ENCODE measurements at regions not wholly inside any gene's neighbourhood (a gene's known extent, or its start where the extent isn't known, plus 50 kb on each side); places are given as distances from the start of the nearest gene placed in this dataset.
A peak's percentile ranks its signal among the peaks of the same experiment; 100 is the strongest.

DNA sequence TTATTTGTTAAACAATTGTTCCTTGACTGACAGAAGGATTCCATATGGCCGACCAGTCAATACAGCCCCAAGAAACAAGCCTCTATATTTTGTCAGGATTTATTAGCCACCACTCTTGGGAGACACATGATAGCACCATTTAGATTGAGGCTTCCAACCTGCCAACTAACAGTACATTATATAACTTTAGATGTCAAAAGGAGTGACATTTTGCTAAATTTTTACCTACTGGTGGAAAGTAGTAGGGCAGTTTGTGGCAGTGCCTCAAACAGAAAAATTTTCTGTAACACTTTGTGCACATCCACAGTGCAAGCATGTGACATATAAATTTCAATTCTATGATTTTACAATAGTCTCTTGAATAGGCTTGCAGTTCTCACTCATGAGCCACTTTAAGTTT lies 464.0 kb downstream of the TRIB2 start:
- H3K36me3 ChIP-seq (ENCODE audit: control insufficient read depth, insufficient read depth, low read length), result no peaks in the 10 kb centered on the region
- H3K27ac ChIP-seq (ENCODE audit: low read length), result no peak overlapping the region
- TF ChIP-seq, protein P1, sequence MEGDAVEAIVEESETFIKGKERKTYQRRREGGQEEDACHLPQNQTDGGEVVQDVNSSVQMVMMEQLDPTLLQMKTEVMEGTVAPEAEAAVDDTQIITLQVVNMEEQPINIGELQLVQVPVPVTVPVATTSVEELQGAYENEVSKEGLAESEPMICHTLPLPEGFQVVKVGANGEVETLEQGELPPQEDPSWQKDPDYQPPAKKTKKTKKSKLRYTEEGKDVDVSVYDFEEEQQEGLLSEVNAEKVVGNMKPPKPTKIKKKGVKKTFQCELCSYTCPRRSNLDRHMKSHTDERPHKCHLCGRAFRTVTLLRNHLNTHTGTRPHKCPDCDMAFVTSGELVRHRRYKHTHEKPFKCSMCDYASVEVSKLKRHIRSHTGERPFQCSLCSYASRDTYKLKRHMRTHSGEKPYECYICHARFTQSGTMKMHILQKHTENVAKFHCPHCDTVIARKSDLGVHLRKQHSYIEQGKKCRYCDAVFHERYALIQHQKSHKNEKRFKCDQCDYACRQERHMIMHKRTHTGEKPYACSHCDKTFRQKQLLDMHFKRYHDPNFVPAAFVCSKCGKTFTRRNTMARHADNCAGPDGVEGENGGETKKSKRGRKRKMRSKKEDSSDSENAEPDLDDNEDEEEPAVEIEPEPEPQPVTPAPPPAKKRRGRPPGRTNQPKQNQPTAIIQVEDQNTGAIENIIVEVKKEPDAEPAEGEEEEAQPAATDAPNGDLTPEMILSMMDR (IDR thresholded peaks at IDR 0.05), result no peak
- WGBS (ENCODE audit: insufficient coverage), result 100% methylated on average over 1 of the region's 1 CpG
- intact Hi-C loops (cut with micrococcal nuclease), result no loop called here
- Mint-ChIP-seq H3K4me1 (no peaks in the 10 kb centered on the region), H3K27ac (no peak overlapping the region), H3K9me3 (peaks cover 0 to 5% of the 10 kb centered on the region in 2 donors), H3K36me3 (no peaks in the 10 kb centered on the region), H3K27me3 (ENCODE audit: low read depth in 2 of 2) (peaks cover 5 to 6% of the 10 kb centered on the region in 2 donors), H3K4me3 (no peak overlapping the region)
- H3K4me1 ChIP-seq (ENCODE audit: control insufficient read depth, insufficient read depth, low read length), result no peaks in the 10 kb centered on the region
- no peaks in the 10 kb centered on the region for H3K27me3 ChIP-seq (ENCODE audit: control insufficient read depth, insufficient read depth, low read length)
- H3K4me3 ChIP-seq (ENCODE audit: low read length), result no peak overlapping the region
- no peak for DNase-seq
- H3K9me3 ChIP-seq (ENCODE audit: control insufficient read depth, insufficient read depth, low read length), result no peaks in the 10 kb centered on the region
- no peak for ATAC-seq

DNA sequence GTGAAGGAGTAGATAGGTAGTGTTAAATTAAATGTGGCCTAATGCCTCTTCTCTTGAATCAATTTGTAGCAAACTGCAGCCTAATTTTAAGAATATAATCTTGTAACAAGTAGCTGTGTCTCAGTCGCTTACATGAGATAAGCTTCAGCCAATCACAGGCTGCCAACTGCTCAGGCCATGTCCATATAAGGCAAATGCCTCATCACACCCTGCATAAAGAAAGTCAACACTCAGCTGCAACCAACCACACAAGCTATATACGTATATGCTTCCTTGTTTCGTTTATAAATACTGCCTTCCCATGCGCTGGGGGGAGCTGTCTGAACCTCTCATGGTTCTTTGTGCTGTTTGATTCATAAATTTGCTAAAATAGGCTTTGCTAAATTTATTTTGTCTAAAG lies 476.3 kb downstream of the TRIB2 start:
- H3K9me3 ChIP-seq (ENCODE audit: control insufficient read depth, insufficient read depth, low read length), result no peaks in the 10 kb centered on the region
- Mint-ChIP-seq H3K4me3 (no peak overlapping the region), H3K27me3 (ENCODE audit: low read depth in 2 of 2) (peaks cover 0 to 4% of the 10 kb centered on the region in 2 donors), H3K36me3 (no peaks in the 10 kb centered on the region), H3K4me1 (no peaks in the 10 kb centered on the region), H3K27ac (no peak overlapping the region), H3K9me3 (no peaks in the 10 kb centered on the region)
- DNase-seq (no peak), ATAC-seq (peak in 1 of 3 donors; percentile 60)
- H3K4me1 ChIP-seq (ENCODE audit: control insufficient read depth, insufficient read depth, low read length), result no peaks in the 10 kb centered on the region
- H3K27me3 ChIP-seq (ENCODE audit: control insufficient read depth, insufficient read depth, low read length), result peaks cover 2% of the 10 kb centered on the region
- H3K27ac ChIP-seq (ENCODE audit: low read length), result no peak overlapping the region
- no peaks in the 10 kb centered on the region for H3K36me3 ChIP-seq (ENCODE audit: control insufficient read depth, insufficient read depth, low read length)
- no peak overlapping the region for H3K4me3 ChIP-seq (ENCODE audit: low read length)
- intact Hi-C loops (cut with micrococcal nuclease), result no loop called here
- TF ChIP-seq, protein P1 (IDR thresholded peaks at IDR 0.05), result no peak
- WGBS (ENCODE audit: insufficient coverage), result 71% methylated on average over 3 of the region's 4 CpGs

DNA sequence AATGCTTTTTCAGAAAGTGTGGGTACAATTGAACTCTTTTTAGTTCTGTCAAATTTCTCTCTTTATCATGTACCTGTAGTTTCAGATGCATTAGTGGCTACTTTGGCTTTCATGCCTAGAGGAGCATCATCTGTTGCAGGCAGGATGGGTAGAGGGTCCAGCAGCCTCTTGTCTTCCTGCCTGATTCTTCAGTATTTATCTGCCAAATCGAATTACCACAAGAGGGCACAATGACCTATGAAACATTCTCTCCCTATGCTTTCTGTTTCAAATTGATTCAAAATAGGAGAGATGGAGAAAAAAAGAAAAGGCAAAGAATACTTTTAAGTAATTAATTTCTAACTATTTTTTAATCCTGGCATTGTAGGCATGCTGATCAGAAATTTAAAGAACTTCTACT lies 477.2 kb downstream of the TRIB2 start:
- H3K9me3 ChIP-seq (ENCODE audit: control insufficient read depth, insufficient read depth, low read length), result no peaks in the 10 kb centered on the region
- Mint-ChIP-seq H3K9me3 (no peaks in the 10 kb centered on the region), H3K27me3 (ENCODE audit: low read depth in 2 of 2) (peaks cover 0 to 4% of the 10 kb centered on the region in 2 donors), H3K36me3 (no peaks in the 10 kb centered on the region), H3K4me3 (no peak overlapping the region), H3K27ac (no peak overlapping the region), H3K4me1 (no peaks in the 10 kb centered on the region)
- no peak overlapping the region for H3K4me3 ChIP-seq (ENCODE audit: low read length)
- intact Hi-C loops (cut with micrococcal nuclease), result no loop called here
- H3K4me1 ChIP-seq (ENCODE audit: control insufficient read depth, insufficient read depth, low read length), result no peaks in the 10 kb centered on the region
- DNase-seq (peak in 1 of 2 donors; percentile 5), ATAC-seq (no peak)
- TF ChIP-seq, protein P1 (IDR thresholded peaks at IDR 0.05), result no peak
- no peaks in the 10 kb centered on the region for H3K36me3 ChIP-seq (ENCODE audit: control insufficient read depth, insufficient read depth, low read length)
- H3K27me3 ChIP-seq (ENCODE audit: control insufficient read depth, insufficient read depth, low read length), result peaks cover 2% of the 10 kb centered on the region
- H3K27ac ChIP-seq (ENCODE audit: low read length), result no peak overlapping the region
- whole genome bisulfite sequencing (ENCODE audit: insufficient coverage), result no CpG with 5 or more reads among the region's 1 CpG

DNA sequence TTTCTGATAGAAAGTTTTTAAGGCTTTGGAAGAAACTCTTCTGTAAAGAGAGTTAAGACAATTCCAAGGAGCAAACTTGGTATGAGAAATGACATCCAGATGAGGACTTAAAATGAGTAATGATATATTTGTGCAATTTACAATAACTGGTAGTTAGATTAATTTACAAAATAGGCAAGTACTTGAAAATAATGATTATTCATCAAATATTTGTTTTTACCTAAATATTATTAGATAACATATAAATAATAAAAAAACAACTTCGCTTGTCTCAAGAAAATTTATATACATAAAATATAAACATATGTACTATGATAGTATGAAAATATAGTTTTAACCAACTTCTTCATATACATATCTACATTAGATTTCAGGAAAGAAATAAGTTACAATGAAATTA lies 478.5 kb downstream of the TRIB2 start:
- intact Hi-C loops (cut with micrococcal nuclease), result no loop called here
- Histone ChIP-seq H3K4me1 (ENCODE audit: control insufficient read depth, insufficient read depth, low read length) (no peaks in the 10 kb centered on the region), H3K4me3 (ENCODE audit: low read length) (no peak overlapping the region), H3K27ac (ENCODE audit: low read length) (no peak overlapping the region), H3K27me3 (ENCODE audit: control insufficient read depth, insufficient read depth, low read length) (peaks cover 1% of the 10 kb centered on the region), H3K9me3 (ENCODE audit: control insufficient read depth, insufficient read depth, low read length) (no peaks in the 10 kb centered on the region), H3K36me3 (ENCODE audit: control insufficient read depth, insufficient read depth, low read length) (no peaks in the 10 kb centered on the region)
- TF ChIP-seq, protein P1 (IDR thresholded peaks at IDR 0.05), result no peak
- Mint-ChIP-seq H3K27ac (no peak overlapping the region), H3K9me3 (no peaks in the 10 kb centered on the region), H3K4me3 (no peak overlapping the region), H3K27me3 (ENCODE audit: low read depth in 2 of 2) (peaks cover 0 to 4% of the 10 kb centered on the region in 2 donors), H3K4me1 (no peaks in the 10 kb centered on the region), H3K36me3 (no peaks in the 10 kb centered on the region)
- ATAC-seq, result no peak
- DNase-seq, result no peak
- no CpG with 5 or more reads among the region's 1 CpG for WGBS (ENCODE audit: insufficient coverage)

Data from natural killer cell (primary cell).